ENCODE measurements at regions not wholly inside any gene's neighbourhood (a gene's known extent, or its start where the extent isn't known, plus 50 kb on each side); places are given as distances from the start of the nearest gene placed in this dataset.

- Histone ChIP-seq H3K9ac (ENCODE audit: insufficient read length) (no peak overlapping the region), H3K9me3 (ENCODE audit: low read depth, low read length) (no peaks in the 10 kb centered on the region), H3K4me3 (no peak overlapping the region), H3K36me3 (ENCODE audit: insufficient read depth, low read length) (no peaks in the 10 kb centered on the region; the same call in 1 of the 2 replicates), H3K27ac (no peak overlapping the region)
- no peak for DNase-seq (ENCODE audit: low read depth, low spot score)
- no peak for TF ChIP-seq POLR2AphosphoS5 (IDR thresholded peaks at IDR 0.05; ENCODE audit: borderline replicate concordance, low read depth, low read length)
- no peak for TF ChIP-seq FOXP2 (optimal IDR thresholded peaks at IDR 0.05; ENCODE audit: control extremely low read depth, extremely low read length, insufficient read depth)
- no peak for TF ChIP-seq EZH2 (IDR thresholded peaks at IDR 0.05)
These were observed 303.8 kb upstream of the WWC1 start for GRCh38 chr5:167987490-167988280.

DNA sequence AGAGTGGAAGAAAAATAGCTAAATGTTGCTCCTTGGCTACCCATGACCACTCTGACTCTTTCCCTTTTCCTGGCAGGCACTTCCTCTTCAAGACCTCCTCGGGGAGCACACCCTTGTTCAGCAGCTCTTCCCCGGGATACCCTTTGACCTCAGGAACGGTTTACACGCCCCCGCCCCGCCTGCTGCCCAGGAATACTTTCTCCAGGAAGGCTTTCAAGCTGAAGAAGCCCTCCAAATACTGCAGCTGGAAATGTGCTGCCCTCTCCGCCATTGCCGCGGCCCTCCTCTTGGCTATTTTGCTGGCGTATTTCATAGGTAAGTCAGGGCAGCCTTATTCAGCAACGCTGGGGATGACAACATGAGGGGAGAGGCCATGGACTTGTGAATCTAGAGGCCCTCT lies 298.6 kb upstream of the WWC1 start:
- no peak for TF ChIP-seq EZH2 (IDR thresholded peaks at IDR 0.05)
- no peak for TF ChIP-seq POLR2AphosphoS5 (IDR thresholded peaks at IDR 0.05; ENCODE audit: borderline replicate concordance, low read depth, low read length)
- no peak for TF ChIP-seq FOXP2 (optimal IDR thresholded peaks at IDR 0.05; ENCODE audit: control extremely low read depth, extremely low read length, insufficient read depth)
- no peak for DNase-seq (ENCODE audit: low read depth, low spot score)
- H3K27ac ChIP-seq: no peak overlapping the region
- H3K9ac ChIP-seq (ENCODE audit: insufficient read length): no peak overlapping the region
- no peaks in the 10 kb centered on the region for H3K9me3 ChIP-seq (ENCODE audit: low read depth, low read length)
- H3K36me3 ChIP-seq (ENCODE audit: insufficient read depth, low read length): peaks cover 18% of the 10 kb centered on the region; the same call in 1 of the 2 replicates
- H3K4me3 ChIP-seq: no peak overlapping the region

DNA sequence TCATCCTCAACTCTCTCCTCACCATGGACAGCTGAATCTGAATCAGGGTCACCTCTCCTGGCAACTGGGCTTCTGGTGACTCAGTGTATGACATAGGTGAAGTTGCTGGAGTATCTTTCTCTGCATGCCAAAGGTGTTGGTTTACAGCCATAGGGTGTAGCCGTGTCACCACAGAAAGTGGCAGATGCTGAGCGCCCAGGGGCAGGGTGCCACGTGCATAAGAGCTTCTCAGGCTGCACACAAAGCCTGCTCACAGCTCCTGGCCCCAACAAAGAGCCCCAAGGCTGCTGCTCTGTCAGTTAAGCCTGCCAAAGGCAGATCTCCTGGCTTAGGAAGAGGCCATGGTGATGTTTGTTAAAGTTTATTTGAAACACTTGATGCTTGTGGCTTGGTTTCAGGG lies 297.7 kb upstream of the WWC1 start:
- no peak overlapping the region for H3K9ac ChIP-seq (ENCODE audit: insufficient read length)
- H3K36me3 ChIP-seq (ENCODE audit: insufficient read depth, low read length): peaks cover 18% of the 10 kb centered on the region; the same call in 1 of the 2 replicates
- H3K27ac ChIP-seq: no peak overlapping the region
- H3K9me3 ChIP-seq (ENCODE audit: low read depth, low read length): no peaks in the 10 kb centered on the region
- no peak overlapping the region for H3K4me3 ChIP-seq
- TF ChIP-seq FOXP2 (optimal IDR thresholded peaks at IDR 0.05; ENCODE audit: control extremely low read depth, extremely low read length, insufficient read depth) (no peak), POLR2AphosphoS5 (IDR thresholded peaks at IDR 0.05; ENCODE audit: borderline replicate concordance, low read depth, low read length) (no peak), EZH2 (IDR thresholded peaks at IDR 0.05) (no peak)
- no peak for DNase-seq (ENCODE audit: low read depth, low spot score)

- no peak for DNase-seq (ENCODE audit: low read depth, low spot score)
- Histone ChIP-seq H3K4me3 (no peak overlapping the region), H3K36me3 (ENCODE audit: insufficient read depth, low read length) (peaks cover 24% of the 10 kb centered on the region), H3K27ac (no peak overlapping the region), H3K9me3 (ENCODE audit: low read depth, low read length) (no peaks in the 10 kb centered on the region), H3K9ac (ENCODE audit: insufficient read length) (no peak overlapping the region)
- TF ChIP-seq FOXP2 (optimal IDR thresholded peaks at IDR 0.05; ENCODE audit: control extremely low read depth, extremely low read length, insufficient read depth) (no peak), EZH2 (IDR thresholded peaks at IDR 0.05) (no peak), POLR2AphosphoS5 (IDR thresholded peaks at IDR 0.05; ENCODE audit: borderline replicate concordance, low read depth, low read length) (no peak)
These were observed 295.5 kb upstream of the WWC1 start for GRCh38 chr5:167995844-167996425.

- DNase-seq (ENCODE audit: low read depth, low spot score): no peak
- Histone ChIP-seq H3K9ac (ENCODE audit: insufficient read length) (no peak overlapping the region), H3K9me3 (ENCODE audit: low read depth, low read length) (no peaks in the 10 kb centered on the region), H3K4me3 (no peak overlapping the region), H3K36me3 (ENCODE audit: insufficient read depth, low read length) (peaks cover 21% of the 10 kb centered on the region), H3K27ac (no peak overlapping the region)
- no peak for TF ChIP-seq POLR2AphosphoS5 (IDR thresholded peaks at IDR 0.05; ENCODE audit: borderline replicate concordance, low read depth, low read length)
- TF ChIP-seq FOXP2 (optimal IDR thresholded peaks at IDR 0.05; ENCODE audit: control extremely low read depth, extremely low read length, insufficient read depth): no peak
- TF ChIP-seq EZH2 (IDR thresholded peaks at IDR 0.05): no peak
These were observed 293.2 kb upstream of the WWC1 start for GRCh38 chr5:167998148-167998767.

DNA sequence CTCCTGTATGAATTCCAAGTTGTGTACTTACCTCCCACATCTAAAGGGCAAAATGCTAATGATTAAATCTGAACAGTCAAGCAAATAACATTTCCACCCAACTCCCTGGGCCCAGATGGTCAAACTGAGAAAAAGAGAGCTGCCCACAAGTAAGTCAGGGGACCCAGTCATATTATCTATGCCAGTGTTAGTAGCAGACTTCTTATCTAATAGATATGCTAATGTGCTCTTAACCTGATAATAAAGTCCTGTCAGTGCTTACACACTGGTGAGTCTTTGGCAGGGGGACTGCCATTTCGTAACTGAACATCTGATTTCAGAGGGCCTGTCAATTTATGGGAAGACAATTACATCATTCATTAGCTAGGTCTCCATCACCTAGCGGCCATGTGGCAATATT lies 292.3 kb upstream of the WWC1 start:
- Histone ChIP-seq H3K27ac (no peak overlapping the region), H3K36me3 (ENCODE audit: insufficient read depth, low read length) (peaks cover 12% of the 10 kb centered on the region), H3K9me3 (ENCODE audit: low read depth, low read length) (no peaks in the 10 kb centered on the region), H3K9ac (ENCODE audit: insufficient read length) (no peak overlapping the region), H3K4me3 (no peak overlapping the region)
- DNase-seq (ENCODE audit: low read depth, low spot score): no peak
- TF ChIP-seq EZH2 (IDR thresholded peaks at IDR 0.05) (no peak), FOXP2 (optimal IDR thresholded peaks at IDR 0.05; ENCODE audit: control extremely low read depth, extremely low read length, insufficient read depth) (no peak), POLR2AphosphoS5 (IDR thresholded peaks at IDR 0.05; ENCODE audit: borderline replicate concordance, low read depth, low read length) (no peak)

DNA sequence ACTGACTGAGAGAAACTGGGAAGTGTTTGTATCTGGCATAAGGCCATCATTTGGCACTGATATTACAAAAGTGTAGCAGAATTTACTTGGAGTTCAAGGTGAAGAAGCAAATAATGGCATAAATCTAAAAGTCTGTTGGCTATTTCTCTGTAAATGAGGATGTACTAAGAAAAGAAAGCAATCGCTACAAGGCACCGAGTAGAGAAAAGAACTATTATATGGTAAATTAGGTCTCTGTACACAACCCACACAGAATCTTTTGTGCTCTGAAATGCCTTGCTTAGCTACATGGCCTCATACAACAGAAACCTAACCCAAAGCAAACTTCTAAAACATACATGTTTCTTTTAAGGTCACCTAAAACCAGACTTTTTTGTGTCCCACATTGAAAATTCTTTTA lies 290.1 kb upstream of the WWC1 start:
- no peak overlapping the region for H3K4me3 ChIP-seq
- DNase-seq (ENCODE audit: low read depth, low spot score): no peak
- TF ChIP-seq EZH2 (IDR thresholded peaks at IDR 0.05) (no peak), FOXP2 (optimal IDR thresholded peaks at IDR 0.05; ENCODE audit: control extremely low read depth, extremely low read length, insufficient read depth) (no peak), POLR2AphosphoS5 (IDR thresholded peaks at IDR 0.05; ENCODE audit: borderline replicate concordance, low read depth, low read length) (no peak)

GRCh38 chr5:168002116-168002515 lies 289.3 kb upstream of the WWC1 start:
- Histone ChIP-seq H3K4me3 (no peak overlapping the region), H3K9me3 (ENCODE audit: low read depth, low read length) (no peaks in the 10 kb centered on the region), H3K27ac (no peak overlapping the region), H3K9ac (ENCODE audit: insufficient read length) (no peak overlapping the region), H3K36me3 (ENCODE audit: insufficient read depth, low read length) (peaks cover 6% of the 10 kb centered on the region)
- TF ChIP-seq EZH2 (IDR thresholded peaks at IDR 0.05) (no peak), FOXP2 (optimal IDR thresholded peaks at IDR 0.05; ENCODE audit: control extremely low read depth, extremely low read length, insufficient read depth) (no peak)
- no peak for DNase-seq (ENCODE audit: low read depth, low spot score)

More for the DNA sequence above, 290.1 kb upstream of the WWC1 start:
- Histone ChIP-seq H3K27ac (no peak overlapping the region), H3K9ac (ENCODE audit: insufficient read length) (no peak overlapping the region), H3K36me3 (ENCODE audit: insufficient read depth, low read length) (peaks cover 6% of the 10 kb centered on the region), H3K9me3 (ENCODE audit: low read depth, low read length) (no peaks in the 10 kb centered on the region)
